ENCODE measurements at regions not wholly inside any gene's neighbourhood (a gene's known extent, or its start where the extent isn't known, plus 50 kb on each side); places are given as distances from the start of the nearest gene placed in this dataset.

- Histone ChIP-seq H3K23ac (ENCODE audit: low read length) (no peak overlapping the region), H3K27me3 (ENCODE audit: insufficient read depth, low read length, poor library complexity) (no peaks in the 10 kb centered on the region), H3K4ac (ENCODE audit: low read depth, low read length) (no peak overlapping the region), H3K79me1 (ENCODE audit: low read length) (no peaks in the 10 kb centered on the region), H3K79me2 (ENCODE audit: control insufficient read depth, insufficient read depth, low read length) (no peaks in the 10 kb centered on the region), H3K18ac (ENCODE audit: low read length) (no peak overlapping the region), H3K4me3 (ENCODE audit: low read length) (no peak overlapping the region), H3K36me3 (ENCODE audit: control insufficient read depth, insufficient read depth, low read length) (no peaks in the 10 kb centered on the region), H2AK5ac (ENCODE audit: low read length) (no peak overlapping the region), H2BK15ac (replicated peaks; ENCODE audit: low read depth) (no peak overlapping the region), H3K4me1 (ENCODE audit: control insufficient read depth, low read depth, low read length) (no peaks in the 10 kb centered on the region), H3K4me2 (ENCODE audit: low read length) (no peak overlapping the region), H2BK5ac (ENCODE audit: low read length) (no peak overlapping the region), H4K5ac (ENCODE audit: low read length) (no peak overlapping the region), H3K27ac (ENCODE audit: low read depth, low read length) (no peak overlapping the region), H4K8ac (ENCODE audit: low read depth, low read length) (no peak overlapping the region), H3K9ac (ENCODE audit: low read length) (no peak overlapping the region), H2BK120ac (ENCODE audit: low read depth, low read length) (no peak overlapping the region), H3K56ac (ENCODE audit: low read length) (no peak overlapping the region)
- WGBS (ENCODE audit: extremely low coverage, insufficient coverage, low lambda C conversion rate) = no CpG with 5 or more reads among the region's 4 CpGs
- no peak for DNase-seq
Observed at GRCh38 chr7:52410032-52410431, 625.4 kb upstream of the POM121L12 start.

GRCh38 chr7:52406808-52407207, 628.6 kb upstream of the POM121L12 start:
- Histone ChIP-seq H3K79me2 (ENCODE audit: control insufficient read depth, insufficient read depth, low read length) (no peaks in the 10 kb centered on the region), H2BK120ac (ENCODE audit: low read depth, low read length) (no peak overlapping the region), H3K18ac (ENCODE audit: low read length) (no peak overlapping the region), H2BK5ac (ENCODE audit: low read length) (no peak overlapping the region), H2AK5ac (ENCODE audit: low read length) (no peak overlapping the region), H3K56ac (ENCODE audit: low read length) (no peak overlapping the region), H3K9ac (ENCODE audit: low read length) (no peak overlapping the region), H3K4me2 (ENCODE audit: low read length) (no peak overlapping the region), H2BK15ac (replicated peaks; ENCODE audit: low read depth) (no peak overlapping the region), H3K4ac (ENCODE audit: low read depth, low read length) (no peak overlapping the region), H4K8ac (ENCODE audit: low read depth, low read length) (no peak overlapping the region), H3K79me1 (ENCODE audit: low read length) (no peaks in the 10 kb centered on the region), H3K27me3 (ENCODE audit: insufficient read depth, low read length, poor library complexity) (no peaks in the 10 kb centered on the region), H3K36me3 (ENCODE audit: control insufficient read depth, insufficient read depth, low read length) (no peaks in the 10 kb centered on the region), H4K5ac (ENCODE audit: low read length) (no peak overlapping the region), H3K4me1 (ENCODE audit: control insufficient read depth, low read depth, low read length) (no peaks in the 10 kb centered on the region), H3K23ac (ENCODE audit: low read length) (no peak overlapping the region), H3K4me3 (ENCODE audit: low read length) (no peak overlapping the region), H3K27ac (ENCODE audit: low read depth, low read length) (no peak overlapping the region)
- WGBS (ENCODE audit: extremely low coverage, insufficient coverage, low lambda C conversion rate) = no CpG with 5 or more reads among the region's 6 CpGs
- no peak for DNase-seq

- Histone ChIP-seq H3K79me2 (ENCODE audit: control insufficient read depth, insufficient read depth, low read length) (no peaks in the 10 kb centered on the region), H3K4me2 (ENCODE audit: low read length) (no peak overlapping the region), H2BK120ac (ENCODE audit: low read depth, low read length) (no peak overlapping the region), H3K9ac (ENCODE audit: low read length) (no peak overlapping the region), H3K4me1 (ENCODE audit: control insufficient read depth, low read depth, low read length) (no peaks in the 10 kb centered on the region), H3K23ac (ENCODE audit: low read length) (no peak overlapping the region), H3K36me3 (ENCODE audit: control insufficient read depth, insufficient read depth, low read length) (no peaks in the 10 kb centered on the region), H3K4ac (ENCODE audit: low read depth, low read length) (no peak overlapping the region), H3K27ac (ENCODE audit: low read depth, low read length) (no peak overlapping the region), H3K79me1 (ENCODE audit: low read length) (no peaks in the 10 kb centered on the region), H4K5ac (ENCODE audit: low read length) (no peak overlapping the region), H3K27me3 (ENCODE audit: insufficient read depth, low read length, poor library complexity) (no peaks in the 10 kb centered on the region), H3K56ac (ENCODE audit: low read length) (no peak overlapping the region), H2BK5ac (ENCODE audit: low read length) (no peak overlapping the region), H3K4me3 (ENCODE audit: low read length) (no peak overlapping the region), H2BK15ac (replicated peaks; ENCODE audit: low read depth) (no peak overlapping the region), H2AK5ac (ENCODE audit: low read length) (no peak overlapping the region), H4K8ac (ENCODE audit: low read depth, low read length) (no peak overlapping the region), H3K18ac (ENCODE audit: low read length) (no peak overlapping the region)
- DNase-seq = no peak
- WGBS (ENCODE audit: extremely low coverage, insufficient coverage, low lambda C conversion rate) = no CpG with 5 or more reads among the region's 3 CpGs
Observed at GRCh38 chr7:52382731-52383130, 652.7 kb upstream of the POM121L12 start.

DNA sequence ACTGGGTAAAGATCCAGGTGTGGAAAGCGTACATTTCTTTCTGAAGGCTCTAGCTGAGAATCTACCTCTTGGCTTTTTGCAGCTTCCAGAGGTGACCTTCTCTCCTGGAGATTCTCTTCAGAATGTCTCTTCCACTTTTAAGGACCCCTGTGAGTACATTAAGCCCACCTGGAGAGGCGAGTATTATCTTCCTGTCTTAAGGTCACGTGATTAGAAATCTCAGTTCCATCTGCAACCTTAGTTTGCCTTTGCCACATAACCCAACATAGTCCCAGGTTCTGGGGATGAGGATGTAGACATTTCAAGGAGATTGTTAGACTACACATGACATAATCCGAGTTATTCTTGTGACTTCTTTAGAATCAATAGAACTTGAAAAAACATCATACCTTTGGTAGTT, 665.5 kb upstream of the POM121L12 start:
- Histone ChIP-seq H3K18ac (ENCODE audit: low read length) (no peak overlapping the region), H2AK5ac (ENCODE audit: low read length) (no peak overlapping the region), H3K4me3 (ENCODE audit: low read length) (no peak overlapping the region), H3K79me1 (ENCODE audit: low read length) (no peaks in the 10 kb centered on the region), H2BK120ac (ENCODE audit: low read depth, low read length) (no peak overlapping the region), H3K27ac (ENCODE audit: low read depth, low read length) (no peak overlapping the region), H4K5ac (ENCODE audit: low read length) (no peak overlapping the region), H3K9ac (ENCODE audit: low read length) (no peak overlapping the region), H3K4me1 (ENCODE audit: control insufficient read depth, low read depth, low read length) (no peaks in the 10 kb centered on the region), H3K36me3 (ENCODE audit: control insufficient read depth, insufficient read depth, low read length) (no peaks in the 10 kb centered on the region), H3K4me2 (ENCODE audit: low read length) (no peak overlapping the region), H3K56ac (ENCODE audit: low read length) (no peak overlapping the region), H3K79me2 (ENCODE audit: control insufficient read depth, insufficient read depth, low read length) (no peaks in the 10 kb centered on the region), H2BK15ac (replicated peaks; ENCODE audit: low read depth) (no peak overlapping the region), H3K4ac (ENCODE audit: low read depth, low read length) (no peak overlapping the region), H4K8ac (ENCODE audit: low read depth, low read length) (no peak overlapping the region), H3K27me3 (ENCODE audit: insufficient read depth, low read length, poor library complexity) (no peaks in the 10 kb centered on the region), H3K23ac (ENCODE audit: low read length) (no peak overlapping the region), H2BK5ac (ENCODE audit: low read length) (no peak overlapping the region)
- no CpG with 5 or more reads among the region's 4 CpGs for WGBS (ENCODE audit: extremely low coverage, insufficient coverage, low lambda C conversion rate)
- no peak for DNase-seq

GRCh38 chr7:52365349-52365748, 670.1 kb upstream of the POM121L12 start:
- no peak overlapping the region for H3K4me2 ChIP-seq (ENCODE audit: low read length)
- no peaks in the 10 kb centered on the region for H3K36me3 ChIP-seq (ENCODE audit: control insufficient read depth, insufficient read depth, low read length)
- no peak overlapping the region for H4K5ac ChIP-seq (ENCODE audit: low read length)
- no peak for DNase-seq
- no peak overlapping the region for H3K9ac ChIP-seq (ENCODE audit: low read length)
- no peaks in the 10 kb centered on the region for H3K27me3 ChIP-seq (ENCODE audit: insufficient read depth, low read length, poor library complexity)
- H3K79me2 ChIP-seq (ENCODE audit: control insufficient read depth, insufficient read depth, low read length) = no peaks in the 10 kb centered on the region
- no peaks in the 10 kb centered on the region for H3K4me1 ChIP-seq (ENCODE audit: control insufficient read depth, low read depth, low read length)
- H2AK5ac ChIP-seq (ENCODE audit: low read length) = no peak overlapping the region
- no peak overlapping the region for H3K27ac ChIP-seq (ENCODE audit: low read depth, low read length)
- H3K4me3 ChIP-seq (ENCODE audit: low read length) = no peak overlapping the region
- no peaks in the 10 kb centered on the region for H3K79me1 ChIP-seq (ENCODE audit: low read length)
- no peak overlapping the region for H2BK5ac ChIP-seq (ENCODE audit: low read length)
- H3K18ac ChIP-seq (ENCODE audit: low read length) = no peak overlapping the region
- H3K23ac ChIP-seq (ENCODE audit: low read length) = no peak overlapping the region
- H4K8ac ChIP-seq (ENCODE audit: low read depth, low read length) = no peak overlapping the region
- H2BK15ac ChIP-seq (replicated peaks; ENCODE audit: low read depth) = no peak overlapping the region
- no peak overlapping the region for H3K4ac ChIP-seq (ENCODE audit: low read depth, low read length)
- H2BK120ac ChIP-seq (ENCODE audit: low read depth, low read length) = no peak overlapping the region
- H3K56ac ChIP-seq (ENCODE audit: low read length) = no peak overlapping the region

- H4K8ac ChIP-seq (ENCODE audit: low read depth, low read length) = no peak overlapping the region
- no peak overlapping the region for H3K56ac ChIP-seq (ENCODE audit: low read length)
- H4K5ac ChIP-seq (ENCODE audit: low read length) = no peak overlapping the region
- no peak for DNase-seq
- no peak overlapping the region for H3K4me3 ChIP-seq (ENCODE audit: low read length)
- no CpG with 5 or more reads among the region's 19 CpGs for WGBS (ENCODE audit: extremely low coverage, insufficient coverage, low lambda C conversion rate)
- H3K9ac ChIP-seq (ENCODE audit: low read length) = no peak overlapping the region
- H3K23ac ChIP-seq (ENCODE audit: low read length) = no peak overlapping the region
- H2BK120ac ChIP-seq (ENCODE audit: low read depth, low read length) = no peak overlapping the region
- H2BK15ac ChIP-seq (replicated peaks; ENCODE audit: low read depth) = no peak overlapping the region
- H3K79me1 ChIP-seq (ENCODE audit: low read length) = no peaks in the 10 kb centered on the region
- H3K18ac ChIP-seq (ENCODE audit: low read length) = no peak overlapping the region
- H3K27me3 ChIP-seq (ENCODE audit: insufficient read depth, low read length, poor library complexity) = no peaks in the 10 kb centered on the region
- no peaks in the 10 kb centered on the region for H3K4me1 ChIP-seq (ENCODE audit: control insufficient read depth, low read depth, low read length)
- H3K79me2 ChIP-seq (ENCODE audit: control insufficient read depth, insufficient read depth, low read length) = no peaks in the 10 kb centered on the region
- H2BK5ac ChIP-seq (ENCODE audit: low read length) = no peak overlapping the region
- H3K4ac ChIP-seq (ENCODE audit: low read depth, low read length) = no peak overlapping the region
- H3K27ac ChIP-seq (ENCODE audit: low read depth, low read length) = no peak overlapping the region
- H3K4me2 ChIP-seq (ENCODE audit: low read length) = no peak overlapping the region
- H3K36me3 ChIP-seq (ENCODE audit: control insufficient read depth, insufficient read depth, low read length) = no peaks in the 10 kb centered on the region
- no peak overlapping the region for H2AK5ac ChIP-seq (ENCODE audit: low read length)
Observed at GRCh38 chr7:52362521-52362920, 672.9 kb upstream of the POM121L12 start.
